GM12878 (cell line): ENCODE measurements at regions not wholly inside any gene's neighbourhood (a gene's known extent, or its start where the extent isn't known, plus 50 kb on each side); places are given as distances from the start of the nearest gene placed in this dataset.
A peak's percentile ranks its signal among the peaks of the same experiment; 100 is the strongest.
"Not testable (repeated sequence)": the region's sequence is repeated elsewhere in the genome, so short reads cannot be mapped to it uniquely, and the experiment has no call there.

Experiments
- ATAC-seq: fragments of 200-7000 bp; cut with Tn5 transposase; 3 replicates; pipeline ENCODE4 v1.9.1; 2020; ENCODE audit warnings: mild to moderate bottlenecking, moderate library complexity
- BruUV-seq: library from RNA; stranded (reverse); fragments of 400-500 nt; replicated peaks from 2 replicates; lab custom pipeline; 2021; lab: Mats Ljungman, UMichigan
- CTCF ChIA-PET: fragments of 300-600 bp; sonication (Branson Sonifier 250); formaldehyde crosslinking; extraction: SDS; loops from one replicate; lab custom pipeline; 2021; ENCODE audit warnings: inconsistent platforms; lab: Yijun Ruan, JAX
- POLR2A ChIA-PET: fragments of 350-600 bp; formaldehyde crosslinking; extraction: SDS; loops from one replicate; lab custom pipeline; 2021; ENCODE audit warnings: inconsistent platforms; lab: Charles Lee
- RAD21 ChIA-PET: fragments of 300-600 bp; sonication (Branson Sonifier 250); formaldehyde crosslinking; loops from one replicate; lab custom pipeline; 2023; ENCODE audit warnings: antibody characterized with exemption; ENCODE audit not compliant: unreplicated experiment; lab: Charles Lee
- SMC1A ChIA-PET: fragments of 300-600 bp; sonication (Branson Sonifier 250); formaldehyde crosslinking; loops from one replicate; lab custom pipeline; 2023; ENCODE audit not compliant: unreplicated experiment, uncharacterized antibody; lab: Charles Lee
- DNase-seq: peaks from one replicate; pipeline ENCODE4 v3.0.0-alpha.2; 2011; ENCODE audit warnings: low read depth, low spot score
- FAIRE-seq: peaks from 3 replicates; lab custom pipeline; 2011; peaks lifted over from hg19 to GRCh38; lab: Jason Lieb, UNC
- H2AFZ ChIP-seq: 2 replicates; pipeline ENCODE4 v1.6.0; 2011; ENCODE audit warnings: low read depth, low read length, control low read depth; ENCODE audit not compliant: control insufficient read depth
- H3K27ac ChIP-seq: 2 replicates; pipeline ENCODE4 v1.5.1; 2011; ENCODE audit warnings: control low read depth; ENCODE audit not compliant: control insufficient read depth, insufficient read depth
- H3K27me3 ChIP-seq, 2 experiments: replicated peaks in 1 of 2; 2 replicates each; pipeline versions ENCODE4 v1.6.0 to v1.6.1; 2011; ENCODE audit warnings: low read length in 1 of 2; ENCODE audit not compliant: control insufficient read depth in 2 of 2, insufficient read depth in 2 of 2
- H3K36me3 ChIP-seq, 2 experiments: 2 replicates each; pipeline ENCODE4 v1.5.1; 2011; ENCODE audit warnings: low read length in 1 of 2; ENCODE audit not compliant: control insufficient read depth in 2 of 2, insufficient read depth in 2 of 2
- H3K4me1 ChIP-seq: 2 replicates; pipeline ENCODE4 v1.6.1; 2011; ENCODE audit warnings: mild to moderate bottlenecking, low read length, moderate library complexity, mixed read lengths; ENCODE audit not compliant: control insufficient read depth, insufficient read depth
- H3K4me2 ChIP-seq: 2 replicates; pipeline ENCODE4 v1.6.0; 2011; ENCODE audit warnings: control low read depth; ENCODE audit not compliant: control insufficient read depth, insufficient read depth
- H3K4me3 ChIP-seq: fragments of 200-600 bp; sonication (generic); 2 replicates; pipeline ENCODE4 v1.5.1; 2016
- H3K79me2 ChIP-seq: 2 replicates; pipeline ENCODE4 v1.6.0; 2011; ENCODE audit warnings: low read length; ENCODE audit not compliant: control insufficient read depth, insufficient read depth
- H3K9ac ChIP-seq: 2 replicates; pipeline ENCODE4 v1.8.0; 2011; ENCODE audit warnings: low read length, control low read depth, mixed read lengths; ENCODE audit not compliant: control insufficient read depth, insufficient read depth
- H3K9me3 ChIP-seq: replicated peaks from 3 replicates; pipeline ENCODE4 v1.5.1; 2011; ENCODE audit warnings: mild to moderate bottlenecking, low read length; ENCODE audit not compliant: control insufficient read depth, insufficient read depth
- H4K20me1 ChIP-seq: 2 replicates; pipeline ENCODE4 v1.6.0; 2011; ENCODE audit not compliant: control insufficient read depth, insufficient read depth
- GATAD2B ChIP-seq: fragments of 450-650 bp; conservative IDR thresholded peaks from 2 replicates; pipeline ENCODE4 v1.6.1; 2017; ENCODE audit warnings: low read depth, mild to moderate bottlenecking, moderate library complexity
- HSF1 ChIP-seq: fragments of 150-350 bp; IDR thresholded peaks from 2 replicates; pipeline ENCODE4 v1.6.1; 2014; ENCODE audit warnings: mild to moderate bottlenecking, low read depth, low read length
- NKRF ChIP-seq: fragments of 450-650 bp; conservative IDR thresholded peaks from 2 replicates; pipeline ENCODE4 v1.6.1; 2017; ENCODE audit warnings: mild to moderate bottlenecking, moderate library complexity
- RFX5 ChIP-seq: IDR thresholded peaks from 2 replicates; pipeline ENCODE4 v1.6.1; 2011; ENCODE audit warnings: low read depth, low read length, improper control_type of control experiment
- SPI1 ChIP-seq: IDR thresholded peaks from 2 replicates; pipeline ENCODE4 v1.6.1; 2011; ENCODE audit warnings: low read depth, mild to moderate bottlenecking, low read length, moderate library complexity, borderline replicate concordance; ENCODE audit not compliant: insufficient read depth
- STAT1 ChIP-seq: fragments of 450-650 bp; conservative IDR thresholded peaks from 2 replicates; pipeline ENCODE4 v1.6.1; 2014; ENCODE audit warnings: antibody characterized with exemption, mild to moderate bottlenecking
- WRNIP1 ChIP-seq: IDR thresholded peaks from 2 replicates; pipeline ENCODE4 v1.6.1; 2011; ENCODE audit warnings: low read depth, low read length, improper control_type of control experiment, borderline replicate concordance
- YY1 ChIP-seq: IDR thresholded peaks from 2 replicates; pipeline ENCODE4 v1.6.1; 2011; ENCODE audit warnings: low read depth, mild to moderate bottlenecking, low read length
- ZNF274 ChIP-seq: IDR thresholded peaks from one replicate; pipeline ENCODE4 v1.8.0; 2011; ENCODE audit not compliant: insufficient read length, insufficient read depth
- WGBS: methylation state at CpG from one replicate; pipeline ENCODE4 v1.1.6; 2016; ENCODE audit warnings: low lambda C conversion rate; ENCODE audit not compliant: insufficient replicate concordance, insufficient coverage; ENCODE audit errors: missing lambda C conversion rate; 5-methylcytosine and 5-hydroxymethylcytosine counted together
- in situ Hi-C: fragments of 300-500 bp; cut with MboI; formaldehyde crosslinking; loops from 9 replicates; pipeline ENCODE4 v1.14.3; 2018; ENCODE audit warnings: mixed read lengths
- intact Hi-C: fragments of 100-400 bp; cut with micrococcal nuclease; formaldehyde crosslinking; loops from one replicate; pipeline ENCODE4 v1.14.2; 2022; ENCODE audit not compliant: unreplicated experiment

- BruUV-seq, FAIRE-seq, H3K4me3 ChIP-seq, H3K4me2 ChIP-seq, H2AFZ ChIP-seq, ATAC-seq, H3K9me3 ChIP-seq, H3K36me3 ChIP-seq, H3K27ac ChIP-seq, H3K27me3 ChIP-seq, DNase-seq, intact Hi-C loops, H3K9ac ChIP-seq, H4K20me1 ChIP-seq: not testable (repeated sequence)
- in situ Hi-C loops, result loop anchor here (5.0 kb wide), 1 partner anchor 139 kb away; no protein-coding TSS in a partner anchor
- SMC1A ChIA-PET, result interaction anchor here (0.6 to 6.8 kb wide), 36 partner anchors 13 to 290 kb away, joined by 3 to 111 read pairs (median 8); no protein-coding TSS in a partner anchor
- 93% methylated on average over 17 of the region's 17 CpGs for WGBS
- CTCF ChIA-PET, result interaction anchor here (0.6 to 6.4 kb wide), 47 partner anchors 8 to 384 kb away, joined by 3 to 166 read pairs (median 8); no protein-coding TSS in a partner anchor
- Histone ChIP-seq H3K4me1 (peaks cover 20% of the 10 kb centered on the region), H3K79me2 (peaks cover 26% of the 10 kb centered on the region)
- RAD21 ChIA-PET, result interaction anchor here (0.7 to 3.4 kb wide), 32 partner anchors 12 to 172 kb away, joined by 3 to 80 read pairs (median 6); no protein-coding TSS in a partner anchor
- POLR2A ChIA-PET, result interaction anchor here (0.8 to 1.6 kb wide), 5 partner anchors 29 to 148 kb away, joined by 3 to 5 read pairs (median 4); no protein-coding TSS in a partner anchor
Observed at GRCh38 chr7:131041012-131041695, 286.5 kb upstream of the MKLN1 start.

- Histone ChIP-seq H3K4me2 (no peak overlapping the region), H3K27me3 (no peaks in the 10 kb centered on the region), H3K36me3 (no peaks in the 10 kb centered on the region; a peak in 1 of 4 replicates), H3K79me2 (peaks cover 22% of the 10 kb centered on the region), H4K20me1 (no peaks in the 10 kb centered on the region), H3K9me3 (peaks cover 9% of the 10 kb centered on the region; the same call in 2 of the 3 replicates), H3K27ac (no peak overlapping the region), H3K9ac (no peak overlapping the region), H3K4me1 (peaks cover 20% of the 10 kb centered on the region), H3K4me3 (no peak overlapping the region), H2AFZ (no peak overlapping the region)
- POLR2A ChIA-PET, result interaction anchor here (0.6 to 0.7 kb wide), 2 partner anchors 422 to 525 kb away, joined by 5 to 7 read pairs; no protein-coding TSS in a partner anchor
- 83% methylated on average over 7 of the region's 7 CpGs for WGBS
- BruUV-seq, result TSS peak; percentile 35
- in situ Hi-C loops (loop anchor here (5.0 kb wide), 1 partner anchor 140 kb away; no protein-coding TSS in a partner anchor), intact Hi-C loops (no loop called here)
- ATAC-seq (no peak), DNase-seq (no peak), FAIRE-seq (no peak)
- CTCF ChIA-PET, result interaction anchor here (0.7 to 6.4 kb wide), 11 partner anchors 9 to 471 kb away, joined by 3 to 166 read pairs (median 3); no protein-coding TSS in a partner anchor
- RAD21 ChIA-PET, result interaction anchor here (0.7 to 2.7 kb wide), 4 partner anchors 16 to 260 kb away, joined by 3 to 14 read pairs (median 4); no protein-coding TSS in a partner anchor
- SMC1A ChIA-PET, result interaction anchor here (0.6 to 6.8 kb wide), 10 partner anchors 8 to 146 kb away, joined by 3 to 111 read pairs (median 4); no protein-coding TSS in a partner anchor
- TF ChIP-seq GATAD2B, result no peak
- no peak for TF ChIP-seq STAT1
- no peak for TF ChIP-seq SPI1
- TF ChIP-seq WRNIP1, result no peak
- no peak for TF ChIP-seq YY1
- TF ChIP-seq HSF1, result no peak
- no peak for TF ChIP-seq NKRF
- no peak for TF ChIP-seq ZNF274
- TF ChIP-seq RFX5, result no peak
Observed at GRCh38 chr7:131042269-131043160, 285.2 kb upstream of the MKLN1 start.
